ENCODE measurements at regions not wholly inside any gene's neighbourhood (a gene's known extent, or its start where the extent isn't known, plus 50 kb on each side); places are given as distances from the start of the nearest gene placed in this dataset.

- no peaks in the 10 kb centered on the region for H3K27me3 ChIP-seq
- H3K4me1 ChIP-seq, result no peaks in the 10 kb centered on the region
- no peak overlapping the region for H3K27ac ChIP-seq
- no peak for DNase-seq
- H3K36me3 ChIP-seq, result no peaks in the 10 kb centered on the region
- TF ChIP-seq CTCF (IDR thresholded peaks at IDR 0.05) (no peak), POLR2A (IDR thresholded peaks at IDR 0.05) (no peak)
- H3K4me3 ChIP-seq (replicated peaks in 1 of 3), result no peak overlapping the region
- intact Hi-C loops (cut with DNase I), result no loop called here
- H3K9me3 ChIP-seq, result no peaks in the 10 kb centered on the region
These were observed 209.8 kb upstream of the ZNF462 start for GRCh38 chr9:106653213-106653612.

- H3K27me3 ChIP-seq, result no peaks in the 10 kb centered on the region
- no peaks in the 10 kb centered on the region for H3K4me1 ChIP-seq
- WGBS, 2 donors, result 42 to 44% methylated on average over 2 of the region's 2 CpGs
- intact Hi-C loops (cut with DNase I), result no loop called here
- no peak overlapping the region for H3K27ac ChIP-seq
- no peaks in the 10 kb centered on the region for H3K9me3 ChIP-seq
- no peak for DNase-seq
- no peaks in the 10 kb centered on the region for H3K36me3 ChIP-seq
- TF ChIP-seq POLR2A (IDR thresholded peaks at IDR 0.05), result no peak
- no peak overlapping the region for H3K4me3 ChIP-seq (replicated peaks in 1 of 3)
These were observed 207.0 kb upstream of the ZNF462 start for GRCh38 chr9:106655966-106656365.

- intact Hi-C loops (cut with DNase I), result no loop called here
- DNase-seq, result no peak
These were observed 205.0 kb upstream of the ZNF462 start for GRCh38 chr9:106657926-106658325.

GRCh38 chr9:106668534-106668933 is 194.4 kb upstream of the ZNF462 start:
- Histone ChIP-seq H3K36me3 (no peaks in the 10 kb centered on the region), H3K27ac (no peak overlapping the region), H3K4me1 (no peaks in the 10 kb centered on the region), H3K27me3 (no peaks in the 10 kb centered on the region), H3K4me3 (replicated peaks in 1 of 3) (no peak overlapping the region), H3K9me3 (no peaks in the 10 kb centered on the region)
- intact Hi-C loops (cut with DNase I), result no loop called here
- no peak for DNase-seq
- 87 to 100% methylated on average over 1 of the region's 1 CpG for WGBS, 2 donors
- TF ChIP-seq POLR2A (IDR thresholded peaks at IDR 0.05) (no peak), CTCF (IDR thresholded peaks at IDR 0.05) (no peak)

More at GRCh38 chr9:106657926-106658325, 205.0 kb upstream of the ZNF462 start:
- H3K36me3 ChIP-seq, result no peaks in the 10 kb centered on the region
- H3K27ac ChIP-seq, result no peak overlapping the region
- no peaks in the 10 kb centered on the region for H3K9me3 ChIP-seq
- H3K4me1 ChIP-seq, result no peaks in the 10 kb centered on the region
- H3K27me3 ChIP-seq, result no peaks in the 10 kb centered on the region
- H3K4me3 ChIP-seq (replicated peaks in 1 of 3), result no peak overlapping the region
- TF ChIP-seq CTCF (IDR thresholded peaks at IDR 0.05) (no peak), POLR2A (IDR thresholded peaks at IDR 0.05) (no peak)

GRCh38 chr9:106669835-106670234 is 193.1 kb upstream of the ZNF462 start:
- Histone ChIP-seq H3K27me3 (no peaks in the 10 kb centered on the region), H3K4me1 (no peaks in the 10 kb centered on the region), H3K4me3 (replicated peaks in 1 of 3) (no peak overlapping the region), H3K36me3 (no peaks in the 10 kb centered on the region), H3K27ac (no peak overlapping the region), H3K9me3 (no peaks in the 10 kb centered on the region)
- TF ChIP-seq CTCF (IDR thresholded peaks at IDR 0.05), result no peak
- TF ChIP-seq POLR2A (IDR thresholded peaks at IDR 0.05), result no peak
- WGBS, 2 donors, result 96 to 97% methylated on average over 4 of the region's 4 CpGs
- intact Hi-C loops (cut with DNase I), result no loop called here
- DNase-seq, result no peak

- intact Hi-C loops (cut with DNase I), result no loop called here
- Histone ChIP-seq H3K9me3 (no peaks in the 10 kb centered on the region), H3K4me3 (replicated peaks in 1 of 3) (no peak overlapping the region), H3K4me1 (no peaks in the 10 kb centered on the region), H3K36me3 (no peaks in the 10 kb centered on the region), H3K27ac (no peak overlapping the region), H3K27me3 (no peaks in the 10 kb centered on the region)
- DNase-seq, result no peak
- no peak for TF ChIP-seq POLR2A (IDR thresholded peaks at IDR 0.05)
- TF ChIP-seq CTCF (IDR thresholded peaks at IDR 0.05), result no peak
- WGBS, 2 donors, result 85 to 89% methylated on average over 2 of the region's 2 CpGs
These were observed 192.5 kb upstream of the ZNF462 start for GRCh38 chr9:106670418-106670817.
